Middle frontal gyrus (tissue), 1 donor: ENCODE measurements at regions not wholly inside any gene's neighbourhood (a gene's known extent, or its start where the extent isn't known, plus 50 kb on each side); places are given as distances from the start of the nearest gene placed in this dataset.

ENCODE experiments used
- DNase-seq: peaks from one replicate; pipeline ENCODE4 v3.0.0-alpha.2; 2015; ENCODE audit warnings: low spot score; ENCODE audit errors: extremely low spot score

- DNase-seq, result no peak
Measured at GRCh38 chr2:203789618-203790017, 78.0 kb upstream of the CTLA4 start.

- DNase-seq, result no peak
Measured at GRCh38 chr2:203790134-203790852, 77.3 kb upstream of the CTLA4 start.

GRCh38 chr2:203796248-203797010, 71.1 kb upstream of the CTLA4 start:
- DNase-seq, result no peak

- no peak for DNase-seq
Measured at GRCh38 chr2:203797276-203797675, 70.3 kb upstream of the CTLA4 start.

GRCh38 chr2:203797712-203798111, 69.9 kb upstream of the CTLA4 start:
- no peak for DNase-seq

- no peak for DNase-seq
Measured at GRCh38 chr2:203798296-203799087, 69.1 kb upstream of the CTLA4 start.

- no peak for DNase-seq
Measured at GRCh38 chr2:203799908-203800307, 67.7 kb upstream of the CTLA4 start.

GRCh38 chr2:203800783-203801182, 66.8 kb upstream of the CTLA4 start:
- DNase-seq, result no peak

GRCh38 chr2:203802342-203803052, 65.1 kb upstream of the CTLA4 start:
- DNase-seq, result no peak

GRCh38 chr2:203803053-203803429, 64.5 kb upstream of the CTLA4 start:
- DNase-seq, result no peak

- DNase-seq, result no peak
Measured at GRCh38 chr2:203804070-203804469, 63.5 kb upstream of the CTLA4 start.

- no peak for DNase-seq
Measured at GRCh38 chr2:203804764-203805485, 62.6 kb upstream of the CTLA4 start.

- no peak for DNase-seq
Measured at GRCh38 chr2:203805486-203805838, 62.1 kb upstream of the CTLA4 start.

- no peak for DNase-seq
Measured at GRCh38 chr2:203806761-203807160, 60.8 kb upstream of the CTLA4 start.

GRCh38 chr2:203808046-203808750, 59.4 kb upstream of the CTLA4 start:
- no peak for DNase-seq

GRCh38 chr2:203809084-203809521, 58.5 kb upstream of the CTLA4 start:
- DNase-seq, result no peak

- DNase-seq, result no peak
Measured at GRCh38 chr2:203809991-203810510, 57.5 kb upstream of the CTLA4 start.

- no peak for DNase-seq
Measured at GRCh38 chr2:203811491-203812221, 55.9 kb upstream of the CTLA4 start.
